Neuronal stem cell (in vitro differentiated cells): ENCODE measurements at regions not wholly inside any gene's neighbourhood (a gene's known extent, or its start where the extent isn't known, plus 50 kb on each side); places are given as distances from the start of the nearest gene placed in this dataset.

Experiments
- DNase-seq: peaks from one replicate; pipeline ENCODE4 v3.0.0-alpha.2; 2013; ENCODE audit warnings: low spot score
- H2AFZ ChIP-seq: one replicate; pipeline ENCODE4 v1.6.1; 2013; ENCODE audit warnings: mild to moderate bottlenecking, low read length, inconsistent platforms
- H2AK5ac ChIP-seq: 2 replicates; pipeline ENCODE4 v1.6.1; 2013; ENCODE audit warnings: low read depth, mild to moderate bottlenecking, inconsistent platforms, low read length, moderate library complexity, mixed read lengths
- H2BK120ac ChIP-seq: 2 replicates; pipeline ENCODE4 v1.6.1; 2013; ENCODE audit warnings: low read depth, mild to moderate bottlenecking, inconsistent platforms, low read length, moderate library complexity, mixed read lengths
- H2BK12ac ChIP-seq: one replicate; pipeline ENCODE4 v1.6.1; 2013; ENCODE audit warnings: low read length, inconsistent platforms
- H2BK15ac ChIP-seq: 2 replicates; pipeline ENCODE4 v1.6.1; 2013; ENCODE audit warnings: mild to moderate bottlenecking, low read length, inconsistent platforms, mixed read lengths
- H2BK5ac ChIP-seq: one replicate; pipeline ENCODE4 v1.6.1; 2013; ENCODE audit warnings: inconsistent platforms, mild to moderate bottlenecking, low read length, moderate library complexity
- H3K14ac ChIP-seq: one replicate; pipeline ENCODE4 v1.6.1; 2013; ENCODE audit warnings: low read length, inconsistent platforms
- H3K18ac ChIP-seq: 2 replicates; pipeline ENCODE4 v1.6.1; 2013; ENCODE audit warnings: low read length, inconsistent platforms
- H3K23ac ChIP-seq: 2 replicates; pipeline ENCODE4 v1.6.1; 2013; ENCODE audit warnings: low read depth, mild to moderate bottlenecking, mixed read lengths, low read length, inconsistent platforms; ENCODE audit not compliant: poor library complexity
- H3K27ac ChIP-seq: replicated peaks from 3 replicates; pipeline ENCODE4 v1.5.1; 2013; ENCODE audit warnings: low read length, inconsistent platforms
- H3K27me3 ChIP-seq, 3 experiments: 2 replicates each; pipeline ENCODE4 v1.6.1; 2013; ENCODE audit warnings: low read length in 3 of 3, mild to moderate bottlenecking in 2 of 3, inconsistent platforms in 1 of 3, low read depth in 1 of 3, mixed read lengths in 1 of 3, moderate library complexity in 1 of 3; ENCODE audit not compliant: control insufficient read depth in 3 of 3, insufficient read depth in 3 of 3
- H3K36me3 ChIP-seq, 2 donors: replicated peaks in 1 of 2; 2 replicates each; pipeline ENCODE4 v1.6.1; 2013; ENCODE audit warnings: low read length in 2 of 2; ENCODE audit not compliant: control insufficient read depth in 2 of 2, insufficient read depth in 2 of 2
- H3K4ac ChIP-seq: 2 replicates; pipeline ENCODE4 v1.6.1; 2013; ENCODE audit warnings: inconsistent platforms, mild to moderate bottlenecking, low read length, moderate library complexity
- H3K4me1 ChIP-seq, 2 donors: 1 replicate in 1 of 2; 2 replicates in 1 of 2; pipeline ENCODE4 v1.6.1; 2013; ENCODE audit warnings: low read length in 2 of 2, low read depth in 1 of 2; ENCODE audit not compliant: control insufficient read depth in 2 of 2, insufficient read depth in 1 of 2
- H3K4me2 ChIP-seq: one replicate; pipeline ENCODE4 v1.6.1; 2013; ENCODE audit warnings: mild to moderate bottlenecking, low read length, inconsistent platforms; ENCODE audit not compliant: insufficient read depth, poor library complexity, severe bottlenecking
- H3K4me3 ChIP-seq, 2 donors: 2 replicates each; pipeline ENCODE4 v1.5.1; 2013; ENCODE audit warnings: low read length in 2 of 2, mild to moderate bottlenecking in 2 of 2, inconsistent platforms in 1 of 2, moderate library complexity in 1 of 2
- H3K79me1 ChIP-seq: one replicate; pipeline ENCODE4 v1.6.1; 2013; ENCODE audit warnings: low read depth, mild to moderate bottlenecking, inconsistent platforms, low read length, moderate library complexity
- H3K9ac ChIP-seq: one replicate; pipeline ENCODE4 v1.6.1; 2013; ENCODE audit warnings: mild to moderate bottlenecking, low read depth, low read length, inconsistent platforms; ENCODE audit not compliant: poor library complexity
- H3K9me3 ChIP-seq, 2 donors: replicated peaks in 1 of 2; 2 replicates each; pipeline versions ENCODE3 to v1.6.1; 2013; ENCODE audit warnings: low read length in 2 of 2, mild to moderate bottlenecking in 2 of 2, inconsistent platforms in 1 of 2, low read depth in 1 of 2, mixed read lengths in 1 of 2, moderate library complexity in 1 of 2; ENCODE audit not compliant: control insufficient read depth in 2 of 2, insufficient read depth in 1 of 2
- H4K8ac ChIP-seq: one replicate; pipeline ENCODE4 v1.6.1; 2013; ENCODE audit warnings: low read depth, mild to moderate bottlenecking, inconsistent platforms, low read length, moderate library complexity
- H4K91ac ChIP-seq: one replicate; pipeline ENCODE4 v1.6.1; 2013; ENCODE audit warnings: low read length, low read depth, mild to moderate bottlenecking, inconsistent platforms; ENCODE audit not compliant: poor library complexity
- WGBS, 2 donors: extraction: QIAGEN DNeasy Blood & Tissue Kit; methylation state at CpG; one replicate each; pipeline ENCODE4 v1.1.7; 2013; ENCODE audit warnings: missing lambda C conversion rate in 2 of 2, mixed read lengths in 1 of 2; ENCODE audit not compliant: insufficient read length in 2 of 2, insufficient replicate concordance in 1 of 2; ENCODE audit errors: extremely low coverage in 2 of 2; 5-methylcytosine and 5-hydroxymethylcytosine counted together

- Histone ChIP-seq H4K8ac (no peak overlapping the region), H3K4me2 (no peak overlapping the region), H3K36me3 (no peaks in the 10 kb centered on the region), H2BK120ac (no peak overlapping the region), H3K9me3 (no peaks in the 10 kb centered on the region), H3K79me1 (no peaks in the 10 kb centered on the region), H3K18ac (no peak overlapping the region), H3K9ac (no peak overlapping the region), H2BK15ac (no peak overlapping the region), H3K27ac (no peak overlapping the region), H2AK5ac (no peak overlapping the region), H4K91ac (no peak overlapping the region), H2AFZ (no peak overlapping the region), H3K4ac (no peak overlapping the region), H3K27me3 (no peaks in the 10 kb centered on the region), H3K4me3 (no peak overlapping the region), H3K4me1 (no peaks in the 10 kb centered on the region), H2BK12ac (no peak overlapping the region), H3K14ac (no peak overlapping the region), H3K23ac (no peak overlapping the region), H2BK5ac (no peak overlapping the region)
- no CpG with 5 or more reads among the region's 2 CpGs for WGBS, 2 donors
- no peak for DNase-seq
Observed at GRCh38 chr16:48487287-48487686, 102.1 kb upstream of the SIAH1 start.

- no peak overlapping the region for H3K4me3 ChIP-seq
- H2BK12ac ChIP-seq, result no peak overlapping the region
- no peaks in the 10 kb centered on the region for H3K27me3 ChIP-seq
- no peaks in the 10 kb centered on the region for H3K36me3 ChIP-seq
- H2BK120ac ChIP-seq, result no peak overlapping the region
- no peaks in the 10 kb centered on the region for H3K79me1 ChIP-seq
- H3K9ac ChIP-seq, result no peak overlapping the region
- H3K4ac ChIP-seq, result no peak overlapping the region
- no peak overlapping the region for H3K14ac ChIP-seq
- H3K9me3 ChIP-seq, result no peaks in the 10 kb centered on the region
- H4K8ac ChIP-seq, result no peak overlapping the region
- H2BK5ac ChIP-seq, result no peak overlapping the region
- H4K91ac ChIP-seq, result no peak overlapping the region
- H2AFZ ChIP-seq, result no peak overlapping the region
- peaks cover 0 to 2% of the 10 kb centered on the region in 2 donors for H3K4me1 ChIP-seq
- no peak for DNase-seq
- H3K27ac ChIP-seq, result no peak overlapping the region
- H3K18ac ChIP-seq, result no peak overlapping the region
- H2AK5ac ChIP-seq, result no peak overlapping the region
- H3K4me2 ChIP-seq, result no peak overlapping the region
- no peak overlapping the region for H3K23ac ChIP-seq
- H2BK15ac ChIP-seq, result no peak overlapping the region
- no CpG with 5 or more reads among the region's 2 CpGs for WGBS, 2 donors
Observed at GRCh38 chr16:48481772-48482171, 96.6 kb upstream of the SIAH1 start.

- H4K91ac ChIP-seq, result no peak overlapping the region
- H2BK5ac ChIP-seq, result no peak overlapping the region
- no peak overlapping the region for H2BK12ac ChIP-seq
- no peak for DNase-seq
- H3K4ac ChIP-seq, result no peak overlapping the region
- no peak overlapping the region for H4K8ac ChIP-seq
- no peak overlapping the region for H2AFZ ChIP-seq
- WGBS, 2 donors, result no CpG with 5 or more reads among the region's 1 CpG
- H3K79me1 ChIP-seq, result no peaks in the 10 kb centered on the region
- no peaks in the 10 kb centered on the region for H3K27me3 ChIP-seq
- peaks cover 0 to 2% of the 10 kb centered on the region in 2 donors for H3K4me1 ChIP-seq
- no peak overlapping the region for H2BK120ac ChIP-seq
- H3K4me2 ChIP-seq, result no peak overlapping the region
- no peak overlapping the region for H3K27ac ChIP-seq
- no peak overlapping the region for H3K18ac ChIP-seq
- H3K4me3 ChIP-seq, result no peak overlapping the region
- H2AK5ac ChIP-seq, result no peak overlapping the region
- H3K23ac ChIP-seq, result no peak overlapping the region
- H2BK15ac ChIP-seq, result no peak overlapping the region
- H3K9me3 ChIP-seq, result no peaks in the 10 kb centered on the region
- H3K36me3 ChIP-seq, result no peaks in the 10 kb centered on the region
- no peak overlapping the region for H3K14ac ChIP-seq
- no peak overlapping the region for H3K9ac ChIP-seq
Observed at GRCh38 chr16:48481211-48481610, 96.0 kb upstream of the SIAH1 start.

GRCh38 chr16:48479955-48480354, 94.7 kb upstream of the SIAH1 start:
- Histone ChIP-seq H2BK15ac (no peak overlapping the region), H4K8ac (no peak overlapping the region), H4K91ac (no peak overlapping the region), H3K23ac (no peak overlapping the region), H2BK5ac (no peak overlapping the region), H3K4me1 (peaks cover 0 to 2% of the 10 kb centered on the region in 2 donors), H3K36me3 (no peaks in the 10 kb centered on the region), H3K18ac (no peak overlapping the region), H2BK12ac (no peak overlapping the region), H3K4ac (no peak overlapping the region), H3K79me1 (no peaks in the 10 kb centered on the region), H2BK120ac (no peak overlapping the region), H2AFZ (no peak overlapping the region), H3K27me3 (no peaks in the 10 kb centered on the region), H3K4me2 (no peak overlapping the region), H3K27ac (no peak overlapping the region), H3K9me3 (no peaks in the 10 kb centered on the region), H3K14ac (no peak overlapping the region), H3K9ac (no peak overlapping the region), H2AK5ac (no peak overlapping the region), H3K4me3 (no peak overlapping the region)
- no peak for DNase-seq
- no CpG with 5 or more reads among the region's 2 CpGs for WGBS, 2 donors
